ENCODE measurements at regions not wholly inside any gene's neighbourhood (a gene's known extent, or its start where the extent isn't known, plus 50 kb on each side); places are given as distances from the start of the nearest gene placed in this dataset.

GRCh38 chr7:155864271-155864985, 52.2 kb upstream of the SHH start:
- Histone ChIP-seq H3K9me3 (no peaks in the 10 kb centered on the region), H3K27me3 (peaks cover 5% of the 10 kb centered on the region; the same call in 1 of the 2 replicates), H3K36me3 (no peaks in the 10 kb centered on the region), H3K4me1 (no peaks in the 10 kb centered on the region), H3K4me3 (ENCODE audit: low read depth, low read length) (no peak overlapping the region)
- TF ChIP-seq CTCF (IDR thresholded peaks at IDR 0.05; ENCODE audit: low read depth, low read length), result no peak
- DNase-seq, result no peak

- no peak for DNase-seq
- no peaks in the 10 kb centered on the region for H3K9me3 ChIP-seq
- no peak overlapping the region for H3K4me3 ChIP-seq (ENCODE audit: low read depth, low read length)
- H3K27me3 ChIP-seq, result peaks cover 5% of the 10 kb centered on the region; the same call in 1 of the 2 replicates
- no peak for TF ChIP-seq CTCF (IDR thresholded peaks at IDR 0.05; ENCODE audit: low read depth, low read length)
- no peaks in the 10 kb centered on the region for H3K4me1 ChIP-seq
- no peaks in the 10 kb centered on the region for H3K36me3 ChIP-seq
Measured at GRCh38 chr7:155863721-155864151, 51.5 kb upstream of the SHH start.

GRCh38 chr7:155862123-155862892, 50.0 kb upstream of the SHH start:
- peaks cover 5% of the 10 kb centered on the region; the same call in 1 of the 2 replicates for H3K27me3 ChIP-seq
- no peak for DNase-seq
- TF ChIP-seq CTCF (IDR thresholded peaks at IDR 0.05; ENCODE audit: low read depth, low read length), result peak; percentile 31
- no peaks in the 10 kb centered on the region for H3K9me3 ChIP-seq
- H3K36me3 ChIP-seq, result no peaks in the 10 kb centered on the region
- no peak overlapping the region for H3K4me3 ChIP-seq (ENCODE audit: low read depth, low read length)
- no peaks in the 10 kb centered on the region for H3K4me1 ChIP-seq
